RWPE1 (cell line): ENCODE measurements at regions not wholly inside any gene's neighbourhood (a gene's known extent, or its start where the extent isn't known, plus 50 kb on each side); places are given as distances from the start of the nearest gene placed in this dataset.
"Not testable (repeated sequence)": the region's sequence is repeated elsewhere in the genome, so short reads cannot be mapped to it uniquely, and the experiment has no call there.

Experiments used
- CTCF ChIA-PET: fragments of 350-600 bp; sonication (Branson Sonifier 250); formaldehyde crosslinking; extraction: SDS; loops from one replicate; lab custom pipeline; 2021; lab: Yijun Ruan, JAX
- POLR2A ChIA-PET: fragments of 400-600 bp; formaldehyde crosslinking; extraction: SDS; loops from one replicate; lab custom pipeline; 2020; ENCODE audit warnings: antibody characterized with exemption; ENCODE audit not compliant: low non-redundant PET; lab: Yijun Ruan, JAX
- DNase-seq: peaks from one replicate; pipeline ENCODE4 v3.0.0; 2012; ENCODE audit warnings: low spot score
- H3K27ac ChIP-seq: fragments of 450-650 bp; 2 replicates; pipeline ENCODE4 v1.5.1; 2017
- CTCF ChIP-seq: fragments of 450-650 bp; conservative IDR thresholded peaks from 2 replicates; pipeline ENCODE4 v1.5.1; 2017; ENCODE audit warnings: low read depth, mild to moderate bottlenecking

- CTCF ChIA-PET, result not testable (repeated sequence)
Measured at GRCh38 chr1:224015782-224016181, 98.1 kb upstream of the FBXO28 start.

GRCh38 chr1:224014330-224014649, 99.6 kb upstream of the FBXO28 start:
- no peak for DNase-seq
- no peak overlapping the region for H3K27ac ChIP-seq
- TF ChIP-seq CTCF, result no peak
- POLR2A ChIA-PET, result no interaction called here
- CTCF ChIA-PET, result no interaction called here

More at GRCh38 chr1:224015782-224016181, 98.1 kb upstream of the FBXO28 start:
- DNase-seq, POLR2A ChIA-PET, H3K27ac ChIP-seq: not testable (repeated sequence)

- POLR2A ChIA-PET, CTCF ChIA-PET, DNase-seq, H3K27ac ChIP-seq: not testable (repeated sequence)
Measured at GRCh38 chr1:224013626-224014329, 100.1 kb upstream of the FBXO28 start.

- H3K27ac ChIP-seq, CTCF ChIA-PET, DNase-seq, POLR2A ChIA-PET: not testable (repeated sequence)
Measured at GRCh38 chr1:224012807-224013434, 101.0 kb upstream of the FBXO28 start.

- H3K27ac ChIP-seq, POLR2A ChIA-PET, DNase-seq, CTCF ChIA-PET: not testable (repeated sequence)
Measured at GRCh38 chr1:224012162-224012561, 101.7 kb upstream of the FBXO28 start.

- H3K27ac ChIP-seq, CTCF ChIA-PET, POLR2A ChIA-PET, DNase-seq: not testable (repeated sequence)
Measured at GRCh38 chr1:224011751-224012150, 102.2 kb upstream of the FBXO28 start.

GRCh38 chr1:224011153-224011552, 102.8 kb upstream of the FBXO28 start:
- DNase-seq, POLR2A ChIA-PET, H3K27ac ChIP-seq, CTCF ChIA-PET: not testable (repeated sequence)

GRCh38 chr1:224005973-224006372, 107.9 kb upstream of the FBXO28 start:
- POLR2A ChIA-PET, DNase-seq: not testable (repeated sequence)

GRCh38 chr1:224004552-224005315, 109.2 kb upstream of the FBXO28 start:
- CTCF ChIA-PET, H3K27ac ChIP-seq, POLR2A ChIA-PET: not testable (repeated sequence)
- peak; percentile 0 for DNase-seq

More at GRCh38 chr1:224005973-224006372, 107.9 kb upstream of the FBXO28 start:
- CTCF ChIA-PET, H3K27ac ChIP-seq: not testable (repeated sequence)

- CTCF ChIA-PET, DNase-seq, POLR2A ChIA-PET, H3K27ac ChIP-seq: not testable (repeated sequence)
Measured at GRCh38 chr1:224003896-224004295, 110.0 kb upstream of the FBXO28 start.

- DNase-seq, H3K27ac ChIP-seq, CTCF ChIA-PET, POLR2A ChIA-PET: not testable (repeated sequence)
Measured at GRCh38 chr1:224001757-224002156, 112.2 kb upstream of the FBXO28 start.

GRCh38 chr1:223999761-224000160, 114.2 kb upstream of the FBXO28 start:
- CTCF ChIA-PET, DNase-seq, POLR2A ChIA-PET, H3K27ac ChIP-seq: not testable (repeated sequence)

GRCh38 chr1:223998676-223999455, 115.0 kb upstream of the FBXO28 start:
- POLR2A ChIA-PET, H3K27ac ChIP-seq, DNase-seq, CTCF ChIA-PET: not testable (repeated sequence)

- H3K27ac ChIP-seq, POLR2A ChIA-PET, CTCF ChIA-PET: not testable (repeated sequence)
- peak; percentile 0 for DNase-seq
Measured at GRCh38 chr1:223996376-223996775, 117.5 kb upstream of the FBXO28 start.

- POLR2A ChIA-PET, CTCF ChIA-PET: not testable (repeated sequence)
- DNase-seq, result peak; percentile 91
- peak overlapping the region; percentile 88 for H3K27ac ChIP-seq
Measured at GRCh38 chr1:223992456-223993246, 121.3 kb upstream of the FBXO28 start.
